GM12873 (cell line): ENCODE measurements at regions not wholly inside any gene's neighbourhood (a gene's known extent, or its start where the extent isn't known, plus 50 kb on each side); places are given as distances from the start of the nearest gene placed in this dataset.

ENCODE experiments used
- CTCF ChIP-seq: IDR thresholded peaks from 2 replicates; pipeline ENCODE4 v1.5.1; 2012; ENCODE audit warnings: low read depth, mild to moderate bottlenecking, moderate library complexity, low read length, control low read depth; ENCODE audit not compliant: insufficient read depth; ENCODE audit errors: missing control alignments

GRCh38 chr14:55734731-55735130 is 154.7 kb downstream of the KTN1 start:
- TF ChIP-seq CTCF, result no peak

- TF ChIP-seq CTCF, result no peak
Measured at GRCh38 chr14:55739967-55740648, 160.1 kb downstream of the KTN1 start.

GRCh38 chr14:55740649-55740989 is 160.6 kb downstream of the KTN1 start:
- TF ChIP-seq CTCF, result no peak

DNA sequence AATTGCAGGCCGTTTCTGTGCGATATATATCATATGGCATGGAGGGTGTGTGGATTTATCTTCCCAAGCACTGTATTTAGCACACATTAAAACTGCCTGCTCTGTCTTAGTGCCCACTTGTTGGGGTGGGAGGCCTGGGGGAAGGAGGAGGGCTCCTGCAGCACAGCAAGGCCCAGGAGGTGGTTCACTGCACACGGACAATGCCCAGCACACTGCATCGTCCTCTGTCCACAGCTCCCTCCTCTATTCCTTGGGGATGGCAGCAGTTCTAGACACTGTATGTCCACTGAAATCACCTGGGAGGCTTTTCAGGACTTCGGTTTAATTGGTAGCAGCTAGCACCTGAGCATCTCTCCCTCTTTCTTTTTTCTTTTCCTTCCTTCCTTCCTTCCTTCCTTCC is 161.2 kb downstream of the KTN1 start:
- TF ChIP-seq CTCF, result no peak

DNA sequence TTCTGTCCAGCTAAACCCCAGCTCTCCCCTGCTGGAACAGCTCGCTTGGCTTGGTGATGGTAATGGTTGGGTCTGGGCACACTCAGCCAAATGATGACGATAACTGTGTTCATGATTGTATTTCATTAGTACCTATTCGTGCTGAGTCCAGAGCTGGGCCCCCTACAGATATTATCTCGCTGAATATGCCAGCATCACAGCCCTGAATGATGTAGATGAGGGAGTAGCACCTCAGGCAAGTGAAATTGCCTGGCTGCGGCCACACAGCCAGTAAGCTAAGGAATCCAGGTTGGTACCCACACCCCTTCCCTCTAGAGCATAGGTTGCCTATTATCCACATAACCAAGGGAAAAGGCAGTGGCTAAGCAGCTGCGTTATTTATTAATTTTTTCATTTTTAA is 163.5 kb downstream of the KTN1 start:
- TF ChIP-seq CTCF, result no peak

DNA sequence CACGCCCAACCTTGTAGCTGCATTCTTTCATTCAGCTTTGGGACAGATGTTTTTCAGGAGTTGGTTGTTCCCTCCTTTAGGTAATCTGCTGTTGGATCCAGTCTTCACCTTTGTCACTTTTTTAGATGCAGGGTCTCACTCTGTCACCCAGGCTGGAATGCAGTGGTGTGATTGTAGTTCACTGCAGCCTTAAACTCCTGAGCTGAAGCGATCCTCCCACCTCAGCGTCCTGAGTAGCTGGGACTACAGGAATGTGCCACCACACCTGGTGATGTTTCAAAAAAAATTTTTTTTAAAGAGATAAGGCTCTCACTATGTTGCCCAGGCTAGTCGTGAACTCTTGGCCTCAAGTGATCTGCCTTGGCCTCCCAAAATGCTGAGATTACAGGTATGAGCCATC is 164.3 kb downstream of the KTN1 start:
- no peak for TF ChIP-seq CTCF

GRCh38 chr14:55745906-55746305 is 165.9 kb downstream of the KTN1 start:
- TF ChIP-seq CTCF, result no peak
